Smooth muscle cell (in vitro differentiated cells): ENCODE measurements at regions not wholly inside any gene's neighbourhood (a gene's known extent, or its start where the extent isn't known, plus 50 kb on each side); places are given as distances from the start of the nearest gene placed in this dataset.

Experiments used
- DNase-seq: peaks from one replicate; lab custom pipeline; 2025; ENCODE audit not compliant: unreplicated experiment; lab: John Stamatoyannopoulos, UW
- H2AFZ ChIP-seq: fragments of 200-600 bp; sonication (generic); 2 replicates; pipeline ENCODE4 v1.6.0; 2016; ENCODE audit warnings: antibody characterized with exemption, low read depth, mild to moderate bottlenecking
- H3F3A ChIP-seq: fragments of 200-600 bp; sonication (generic); 2 replicates; pipeline ENCODE4 v1.6.0; 2017; ENCODE audit warnings: antibody characterized with exemption, low read depth
- H3K27ac ChIP-seq: fragments of 200-600 bp; sonication (generic); 2 replicates; pipeline ENCODE4 v1.5.1; 2016; ENCODE audit warnings: low read depth, mild to moderate bottlenecking
- H3K27me3 ChIP-seq: fragments of 200-600 bp; sonication (generic); 2 replicates; pipeline ENCODE4 v1.6.1; 2016; ENCODE audit warnings: low read depth, mild to moderate bottlenecking
- H3K36me3 ChIP-seq: fragments of 200-600 bp; sonication (generic); 2 replicates; pipeline ENCODE4 v1.5.1; 2016; ENCODE audit warnings: low read depth
- H3K4me1 ChIP-seq: fragments of 200-600 bp; sonication (generic); 2 replicates; pipeline ENCODE4 v1.5.1; 2016; ENCODE audit warnings: low read depth
- H3K4me2 ChIP-seq: fragments of 200-600 bp; sonication (generic); 2 replicates; pipeline ENCODE4 v1.6.0; 2016; ENCODE audit warnings: mild to moderate bottlenecking
- H3K4me3 ChIP-seq: fragments of 200-600 bp; sonication (generic); 2 replicates; pipeline ENCODE4 v1.5.1; 2016; ENCODE audit warnings: mild to moderate bottlenecking
- H3K79me2 ChIP-seq: fragments of 200-600 bp; sonication (generic); 2 replicates; pipeline ENCODE4 v1.6.0; 2016; ENCODE audit warnings: low read depth, mild to moderate bottlenecking
- H3K9ac ChIP-seq: fragments of 200-600 bp; sonication (generic); 2 replicates; pipeline ENCODE4 v1.6.0; 2016; ENCODE audit warnings: low read depth
- H3K9me3 ChIP-seq: fragments of 200-600 bp; sonication (generic); replicated peaks from 2 replicates; pipeline ENCODE4 v1.5.1; 2016; ENCODE audit warnings: low read depth
- H4K20me1 ChIP-seq: fragments of 200-600 bp; sonication (generic); 2 replicates; pipeline ENCODE4 v1.6.0; 2016; ENCODE audit warnings: low read depth
- CTCF ChIP-seq: fragments of 200-600 bp; sonication (generic); IDR thresholded peaks from 2 replicates; pipeline ENCODE4 v1.5.1; 2017; ENCODE audit warnings: borderline replicate concordance, mild to moderate bottlenecking, antibody characterized with exemption; ENCODE audit not compliant: insufficient read depth, poor library complexity, severe bottlenecking
- WGBS: methylation state at CpG from one replicate; pipeline ENCODE4 v1.1.7; 2016; ENCODE audit warnings: low lambda C conversion rate; 5-methylcytosine and 5-hydroxymethylcytosine counted together

GRCh38 chr18:7370375-7370774 lies 139.5 kb downstream of the LRRC30 start:
- H3K36me3 ChIP-seq = no peaks in the 10 kb centered on the region
- no peaks in the 10 kb centered on the region for H3K9me3 ChIP-seq
- no peaks in the 10 kb centered on the region for H4K20me1 ChIP-seq
- 63% methylated on average over 7 of the region's 7 CpGs for WGBS
- H3K9ac ChIP-seq = no peak overlapping the region
- no peak for TF ChIP-seq CTCF
- peak overlapping the region; percentile 71 for H3K4me2 ChIP-seq
- no peak overlapping the region for H3K27ac ChIP-seq
- no peaks in the 10 kb centered on the region for H3K79me2 ChIP-seq
- no peak for DNase-seq
- H2AFZ ChIP-seq = peak overlapping the region; percentile 62
- no peak overlapping the region for H3K4me3 ChIP-seq
- H3K27me3 ChIP-seq = no peaks in the 10 kb centered on the region
- H3K4me1 ChIP-seq = no peaks in the 10 kb centered on the region
- H3F3A ChIP-seq = no peaks in the 10 kb centered on the region

- H3K27ac ChIP-seq = no peak overlapping the region
- no peaks in the 10 kb centered on the region for H3F3A ChIP-seq
- DNase-seq = no peak
- no peaks in the 10 kb centered on the region for H3K9me3 ChIP-seq
- H3K9ac ChIP-seq = no peak overlapping the region
- H3K27me3 ChIP-seq = no peaks in the 10 kb centered on the region
- H3K36me3 ChIP-seq = no peaks in the 10 kb centered on the region
- no peaks in the 10 kb centered on the region for H3K79me2 ChIP-seq
- H3K4me2 ChIP-seq = peak overlapping the region; percentile 71
- no peak for TF ChIP-seq CTCF
- peak overlapping the region; percentile 62 for H2AFZ ChIP-seq
- H3K4me3 ChIP-seq = no peak overlapping the region
- H3K4me1 ChIP-seq = no peaks in the 10 kb centered on the region
- no peaks in the 10 kb centered on the region for H4K20me1 ChIP-seq
- WGBS = 66% methylated on average over 11 of the region's 11 CpGs
These were observed 139.9 kb downstream of the LRRC30 start for GRCh38 chr18:7370802-7371201.

- Histone ChIP-seq H3K9ac (no peak overlapping the region), H3K9me3 (no peaks in the 10 kb centered on the region), H3K27ac (no peak overlapping the region), H3K27me3 (no peaks in the 10 kb centered on the region), H3K79me2 (no peaks in the 10 kb centered on the region), H3K4me1 (no peaks in the 10 kb centered on the region), H3K4me2 (no peak overlapping the region), H3K36me3 (no peaks in the 10 kb centered on the region), H4K20me1 (no peaks in the 10 kb centered on the region), H3F3A (no peaks in the 10 kb centered on the region), H2AFZ (no peak overlapping the region), H3K4me3 (no peak overlapping the region)
- DNase-seq = no peak
- WGBS = 84% methylated on average over 6 of the region's 6 CpGs
- TF ChIP-seq CTCF = no peak
These were observed 142.6 kb downstream of the LRRC30 start for GRCh38 chr18:7373441-7373840.

- Histone ChIP-seq H3F3A (no peaks in the 10 kb centered on the region), H3K4me2 (no peak overlapping the region), H3K27me3 (peaks cover 2% of the 10 kb centered on the region), H3K4me1 (peaks cover 4% of the 10 kb centered on the region), H3K79me2 (no peaks in the 10 kb centered on the region), H3K4me3 (no peak overlapping the region), H3K36me3 (no peaks in the 10 kb centered on the region), H4K20me1 (no peaks in the 10 kb centered on the region), H2AFZ (no peak overlapping the region), H3K9me3 (no peaks in the 10 kb centered on the region), H3K27ac (no peak overlapping the region), H3K9ac (no peak overlapping the region)
- no peak for TF ChIP-seq CTCF
- 94% methylated on average over 9 of the region's 9 CpGs for WGBS
- DNase-seq = no peak
These were observed 150.4 kb downstream of the LRRC30 start for GRCh38 chr18:7381307-7381706.
